ENCODE measurements at regions not wholly inside any gene's neighbourhood (a gene's known extent, or its start where the extent isn't known, plus 50 kb on each side); places are given as distances from the start of the nearest gene placed in this dataset.

DNA sequence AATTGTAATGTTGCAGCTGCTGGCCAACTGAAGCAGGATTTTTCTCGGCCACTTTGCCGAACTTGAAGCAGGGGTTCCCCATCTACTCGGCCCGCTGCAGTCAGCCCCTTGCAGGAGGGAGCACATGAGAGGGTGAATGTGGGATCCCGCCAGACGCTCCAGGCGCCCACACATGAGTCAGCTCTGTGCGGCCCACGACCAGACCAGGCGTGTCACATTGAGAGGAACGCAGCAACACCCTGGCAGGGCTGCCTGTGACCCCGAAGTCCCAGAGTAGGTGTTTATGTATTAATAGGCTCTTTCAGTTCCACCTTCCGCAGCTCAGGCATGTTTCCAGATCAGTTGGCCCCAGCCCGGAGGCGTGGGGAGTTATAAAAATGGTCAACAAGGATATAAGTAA is 344.7 kb upstream of the PABPC4L start:
- Histone ChIP-seq H3K4me1 (ENCODE audit: insufficient read depth) (no peaks in the 10 kb centered on the region), H3K4me2 (ENCODE audit: unreplicated experiment) (no peak overlapping the region), H3K27me3 (replicated peaks; ENCODE audit: insufficient read depth) (no peaks in the 10 kb centered on the region), H3K27ac (no peak overlapping the region), H3K4me3 (no peak overlapping the region), H3K79me2 (ENCODE audit: insufficient read depth) (no peaks in the 10 kb centered on the region), H4K20me1 (ENCODE audit: insufficient read depth) (no peaks in the 10 kb centered on the region), H3K9me3 (ENCODE audit: low read depth) (peaks cover 7% of the 10 kb centered on the region), H3K9me2 (ENCODE audit: insufficient read depth) (no peaks in the 10 kb centered on the region), H3K9ac (no peak overlapping the region), H2AFZ (no peak overlapping the region), H3F3A (ENCODE audit: insufficient read depth) (no peaks in the 10 kb centered on the region), H3K36me3 (ENCODE audit: low read depth) (no peaks in the 10 kb centered on the region)
- WGBS, 2 experiments (ENCODE audit: low coverage in 1 of 2, low lambda C conversion rate in 2 of 2, missing lambda C conversion rate in 2 of 2): 45 to 49% methylated on average over 15 of the region's 15 CpGs
- in situ Hi-C loops (cut with MboI): no loop called here
- TF ChIP-seq EZH2phosphoT487 (IDR thresholded peaks at IDR 0.05; ENCODE audit: insufficient read depth, low read depth) (no peak), EZH2 (IDR thresholded peaks at IDR 0.05; ENCODE audit: insufficient read depth, poor library complexity, severe bottlenecking) (no peak)
- no peak for DNase-seq

GRCh38 chr4:134544303-134544770 is 342.7 kb upstream of the PABPC4L start:
- peak overlapping the region; percentile 14; the same call in 1 of the 2 replicates for H3K27ac ChIP-seq
- no peaks in the 10 kb centered on the region for H3K9me2 ChIP-seq (ENCODE audit: insufficient read depth)
- no peaks in the 10 kb centered on the region for H3K4me1 ChIP-seq (ENCODE audit: insufficient read depth)
- no peak overlapping the region for H2AFZ ChIP-seq
- H3K27me3 ChIP-seq (replicated peaks; ENCODE audit: insufficient read depth): no peaks in the 10 kb centered on the region
- in situ Hi-C loops (cut with MboI): no loop called here
- 3 to 13% methylated on average over 2 of the region's 2 CpGs for whole genome bisulfite sequencing, 2 experiments (ENCODE audit: low coverage in 1 of 2, low lambda C conversion rate in 2 of 2, missing lambda C conversion rate in 2 of 2)
- peak; percentile 37 for DNase-seq
- no peaks in the 10 kb centered on the region for H3K79me2 ChIP-seq (ENCODE audit: insufficient read depth)
- peaks cover 7% of the 10 kb centered on the region for H3K9me3 ChIP-seq (ENCODE audit: low read depth)
- TF ChIP-seq EZH2 (IDR thresholded peaks at IDR 0.05; ENCODE audit: insufficient read depth, poor library complexity, severe bottlenecking) (no peak), EZH2phosphoT487 (IDR thresholded peaks at IDR 0.05; ENCODE audit: insufficient read depth, low read depth) (no peak)
- no peaks in the 10 kb centered on the region for H3K36me3 ChIP-seq (ENCODE audit: low read depth)
- no peak overlapping the region for H3K9ac ChIP-seq
- no peak overlapping the region for H3K4me3 ChIP-seq
- no peaks in the 10 kb centered on the region for H3F3A ChIP-seq (ENCODE audit: insufficient read depth)
- H3K4me2 ChIP-seq (ENCODE audit: unreplicated experiment): no peak overlapping the region
- H4K20me1 ChIP-seq (ENCODE audit: insufficient read depth): no peaks in the 10 kb centered on the region

GRCh38 chr4:134540588-134540987 is 339.0 kb upstream of the PABPC4L start:
- Histone ChIP-seq H4K20me1 (ENCODE audit: insufficient read depth) (no peaks in the 10 kb centered on the region), H3K9me2 (ENCODE audit: insufficient read depth) (no peaks in the 10 kb centered on the region), H3K9ac (no peak overlapping the region), H3K27ac (no peak overlapping the region), H3K36me3 (ENCODE audit: low read depth) (no peaks in the 10 kb centered on the region), H3K9me3 (ENCODE audit: low read depth) (no peaks in the 10 kb centered on the region), H3K4me2 (ENCODE audit: unreplicated experiment) (no peak overlapping the region), H3K79me2 (ENCODE audit: insufficient read depth) (no peaks in the 10 kb centered on the region), H3K27me3 (replicated peaks; ENCODE audit: insufficient read depth) (no peaks in the 10 kb centered on the region), H2AFZ (no peak overlapping the region), H3K4me3 (no peak overlapping the region), H3F3A (ENCODE audit: insufficient read depth) (no peaks in the 10 kb centered on the region), H3K4me1 (ENCODE audit: insufficient read depth) (no peaks in the 10 kb centered on the region)
- TF ChIP-seq EZH2 (IDR thresholded peaks at IDR 0.05; ENCODE audit: insufficient read depth, poor library complexity, severe bottlenecking): no peak
- TF ChIP-seq EZH2phosphoT487 (IDR thresholded peaks at IDR 0.05; ENCODE audit: insufficient read depth, low read depth): no peak
- in situ Hi-C loops (cut with MboI): no loop called here
- WGBS, 2 experiments (ENCODE audit: low coverage in 1 of 2, low lambda C conversion rate in 2 of 2, missing lambda C conversion rate in 2 of 2): 11% methylated on average over 2 of the region's 2 CpGs
- no peak for DNase-seq

DNA sequence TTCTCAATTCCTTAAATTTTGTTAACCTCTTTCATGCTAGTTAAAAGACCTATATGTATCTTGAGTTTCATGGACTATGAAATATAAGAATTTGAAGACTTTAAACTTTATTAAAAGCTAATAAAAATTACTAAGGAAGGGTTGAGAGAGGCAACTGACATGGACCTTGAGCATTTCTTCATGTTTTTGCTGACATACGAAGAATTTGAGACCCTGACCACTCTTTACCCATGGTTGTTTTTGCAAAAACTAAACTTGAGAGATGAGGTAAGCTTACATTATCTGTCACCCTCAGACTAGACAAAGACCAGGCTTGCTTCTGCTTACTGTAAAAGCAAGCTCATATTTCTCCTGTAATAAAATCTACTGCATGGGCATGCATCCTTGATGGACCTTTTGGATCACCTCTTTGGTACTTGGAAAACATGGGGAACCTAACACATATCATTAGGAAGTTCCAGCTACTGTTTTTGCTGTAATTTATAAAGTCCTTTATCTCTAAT is 338.2 kb upstream of the PABPC4L start:
- no peak overlapping the region for H3K27ac ChIP-seq
- TF ChIP-seq EZH2phosphoT487 (IDR thresholded peaks at IDR 0.05; ENCODE audit: insufficient read depth, low read depth): no peak
- TF ChIP-seq EZH2 (IDR thresholded peaks at IDR 0.05; ENCODE audit: insufficient read depth, poor library complexity, severe bottlenecking): no peak
- H3K27me3 ChIP-seq (replicated peaks; ENCODE audit: insufficient read depth): no peaks in the 10 kb centered on the region
- H3K4me3 ChIP-seq: no peak overlapping the region
- H4K20me1 ChIP-seq (ENCODE audit: insufficient read depth): no peaks in the 10 kb centered on the region
- H3F3A ChIP-seq (ENCODE audit: insufficient read depth): no peaks in the 10 kb centered on the region
- no peaks in the 10 kb centered on the region for H3K36me3 ChIP-seq (ENCODE audit: low read depth)
- no peak overlapping the region for H2AFZ ChIP-seq
- H3K79me2 ChIP-seq (ENCODE audit: insufficient read depth): no peaks in the 10 kb centered on the region
- H3K9me2 ChIP-seq (ENCODE audit: insufficient read depth): no peaks in the 10 kb centered on the region
- WGBS, 2 experiments (ENCODE audit: low coverage in 1 of 2, low lambda C conversion rate in 2 of 2, missing lambda C conversion rate in 2 of 2): 8 to 15% methylated on average over 1 of the region's 1 CpG
- no peaks in the 10 kb centered on the region for H3K9me3 ChIP-seq (ENCODE audit: low read depth)
- H3K4me1 ChIP-seq (ENCODE audit: insufficient read depth): no peaks in the 10 kb centered on the region
- no peak for DNase-seq
- H3K4me2 ChIP-seq (ENCODE audit: unreplicated experiment): no peak overlapping the region
- in situ Hi-C loops (cut with MboI): no loop called here
- H3K9ac ChIP-seq: no peak overlapping the region

DNA sequence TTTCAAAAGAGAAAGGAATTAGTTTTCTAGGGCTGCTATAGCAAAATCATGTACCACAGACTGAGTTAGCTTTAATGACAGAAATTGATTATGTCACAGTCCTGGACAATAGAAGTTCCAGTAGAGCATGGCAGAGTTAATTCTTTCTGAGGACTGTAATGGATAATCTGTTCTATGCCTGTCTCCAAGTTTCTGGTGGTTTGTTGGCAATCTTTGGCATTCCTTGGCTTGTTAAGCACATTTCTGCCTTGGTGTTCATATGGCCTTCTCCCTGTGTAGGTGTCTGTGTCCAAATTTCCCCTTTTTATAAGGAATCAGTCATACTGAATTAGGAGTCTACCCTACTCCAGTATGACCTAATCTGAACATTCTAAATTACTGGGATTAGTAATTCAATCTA is 336.1 kb upstream of the PABPC4L start:
- Histone ChIP-seq H4K20me1 (ENCODE audit: insufficient read depth) (no peaks in the 10 kb centered on the region), H3K27me3 (replicated peaks; ENCODE audit: insufficient read depth) (no peaks in the 10 kb centered on the region), H3K4me1 (ENCODE audit: insufficient read depth) (no peaks in the 10 kb centered on the region), H3K9me3 (ENCODE audit: low read depth) (no peaks in the 10 kb centered on the region), H3K36me3 (ENCODE audit: low read depth) (no peaks in the 10 kb centered on the region), H3K9me2 (ENCODE audit: insufficient read depth) (no peaks in the 10 kb centered on the region), H3F3A (ENCODE audit: insufficient read depth) (no peaks in the 10 kb centered on the region), H3K4me3 (no peak overlapping the region), H3K9ac (no peak overlapping the region), H3K27ac (no peak overlapping the region), H3K79me2 (ENCODE audit: insufficient read depth) (no peaks in the 10 kb centered on the region), H3K4me2 (ENCODE audit: unreplicated experiment) (no peak overlapping the region), H2AFZ (no peak overlapping the region)
- TF ChIP-seq EZH2 (IDR thresholded peaks at IDR 0.05; ENCODE audit: insufficient read depth, poor library complexity, severe bottlenecking): no peak
- TF ChIP-seq EZH2phosphoT487 (IDR thresholded peaks at IDR 0.05; ENCODE audit: insufficient read depth, low read depth): no peak
- in situ Hi-C loops (cut with MboI): no loop called here
- peak; percentile 1 for DNase-seq

Data from GM23248 (cell line).